ENCODE measurements at regions not wholly inside any gene's neighbourhood (a gene's known extent, or its start where the extent isn't known, plus 50 kb on each side); places are given as distances from the start of the nearest gene placed in this dataset.

DNA sequence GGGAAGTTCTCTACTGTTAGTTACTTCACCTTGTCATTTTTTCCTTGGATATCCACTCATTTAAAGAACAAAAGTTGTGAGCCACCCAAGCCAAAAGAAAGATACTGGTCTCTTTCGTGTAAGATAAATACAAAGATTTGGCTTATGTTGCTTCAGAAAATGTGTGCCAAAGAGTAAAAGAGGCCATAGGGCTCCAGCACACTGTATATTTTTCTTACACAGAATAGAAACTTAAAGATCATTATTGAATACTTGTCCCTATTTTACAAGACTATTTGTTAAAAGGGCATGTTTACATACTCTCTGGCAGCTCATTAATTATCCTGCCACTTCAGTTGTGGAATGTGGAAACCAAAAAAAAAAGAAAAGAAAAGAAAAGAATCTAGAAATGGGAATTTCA lies 284.2 kb upstream of the LRRC7 start:
- intact Hi-C loops (cut with DNase I) = no loop called here
- DNase-seq = no peak

DNA sequence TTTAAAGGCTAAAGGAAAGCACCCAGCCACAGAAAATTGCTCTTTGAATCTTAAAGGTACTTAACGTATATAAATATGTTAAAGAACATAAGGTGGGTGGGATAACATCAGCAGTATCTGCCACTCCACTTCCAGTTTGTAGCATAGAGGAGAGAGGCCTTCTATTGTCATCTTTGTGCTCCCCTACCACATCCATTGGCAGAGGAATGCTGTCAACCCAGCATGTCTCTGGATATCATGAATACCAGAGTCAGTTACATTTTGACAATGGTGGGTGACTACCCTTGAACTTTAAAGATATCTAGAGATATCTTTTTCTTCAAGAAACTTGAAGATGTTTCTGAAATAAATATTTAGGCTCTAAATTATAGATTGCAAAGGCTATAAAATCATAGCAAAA lies 283.2 kb upstream of the LRRC7 start:
- intact Hi-C loops (cut with DNase I) = no loop called here
- no peak for DNase-seq

DNA sequence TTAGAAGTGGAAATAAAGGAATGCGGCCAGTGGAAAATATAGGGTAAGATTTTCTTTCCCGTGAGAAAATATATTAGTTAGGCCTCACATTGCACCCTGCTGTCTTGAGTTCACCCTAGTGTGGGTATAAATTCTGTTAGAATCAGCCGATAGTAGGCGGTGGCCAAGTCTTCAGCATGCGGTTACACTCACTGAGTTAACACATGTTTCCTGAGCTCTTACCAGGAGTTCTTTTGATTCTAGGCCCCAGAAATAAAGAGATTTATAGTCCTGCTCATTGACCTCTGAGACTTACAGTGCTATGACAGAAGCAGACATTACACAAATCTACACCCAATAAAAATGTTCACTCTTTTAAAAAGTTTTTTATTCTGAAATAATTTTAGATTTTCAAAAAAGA lies 279.3 kb upstream of the LRRC7 start:
- intact Hi-C loops (cut with DNase I) = no loop called here
- DNase-seq = no peak

DNA sequence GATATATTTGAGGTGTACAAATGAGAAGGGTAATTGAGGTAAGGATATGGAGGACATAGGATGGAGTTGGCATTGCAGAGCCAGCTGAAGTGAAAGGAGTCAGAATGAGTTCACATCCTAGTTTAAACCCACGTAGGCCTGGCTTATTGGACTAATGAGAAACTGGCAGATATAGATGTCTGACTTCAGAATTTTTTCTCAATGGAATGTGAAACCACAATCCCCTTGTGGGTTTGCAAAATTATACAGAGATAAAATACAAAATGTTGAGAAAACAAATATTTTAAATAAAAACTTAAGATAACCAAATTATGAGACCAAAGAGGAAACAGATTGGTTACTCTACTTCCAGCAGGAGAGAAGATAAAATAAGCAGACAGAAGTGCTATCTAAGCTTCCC lies 277.4 kb upstream of the LRRC7 start:
- DNase-seq = no peak
- intact Hi-C loops (cut with DNase I) = no loop called here

DNA sequence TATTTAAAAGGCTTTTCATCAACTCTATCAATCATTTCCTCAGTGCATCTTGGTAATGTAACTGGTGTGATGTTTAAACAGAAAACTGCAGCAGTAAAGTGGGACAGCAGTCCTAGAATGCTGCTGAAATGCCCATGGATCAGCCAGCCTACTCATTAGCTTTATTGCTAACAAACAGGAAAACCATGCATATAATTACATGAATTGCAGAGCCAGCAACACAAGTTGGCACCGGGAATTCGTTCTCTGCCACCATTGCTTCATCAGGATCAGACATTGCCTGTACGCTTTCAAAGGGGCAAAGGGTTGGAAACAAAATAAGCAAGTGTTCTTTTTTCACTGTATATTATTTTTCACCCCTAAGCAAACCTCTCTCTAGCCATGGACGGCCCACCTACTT lies 276.2 kb upstream of the LRRC7 start:
- intact Hi-C loops (cut with DNase I) = no loop called here
- DNase-seq = no peak

DNA sequence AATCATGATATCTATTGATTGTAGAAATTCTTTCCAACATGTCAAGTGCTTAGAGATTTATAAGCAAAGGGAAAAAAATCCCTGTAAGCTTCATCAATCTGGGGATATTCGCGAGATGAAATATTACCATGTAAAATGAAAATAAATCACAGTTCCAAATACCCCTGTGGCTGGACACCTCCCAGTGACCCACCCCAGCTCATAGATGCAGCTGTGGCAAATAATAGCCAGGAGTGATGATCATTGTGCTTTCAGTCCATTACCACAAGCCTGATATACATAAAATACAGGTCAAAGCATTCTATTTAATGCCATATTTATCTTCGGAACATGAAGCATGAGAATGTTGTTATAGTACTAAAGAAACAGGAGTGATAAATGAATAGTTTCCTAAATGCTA lies 274.9 kb upstream of the LRRC7 start:
- intact Hi-C loops (cut with DNase I) = no loop called here
- DNase-seq = no peak

DNA sequence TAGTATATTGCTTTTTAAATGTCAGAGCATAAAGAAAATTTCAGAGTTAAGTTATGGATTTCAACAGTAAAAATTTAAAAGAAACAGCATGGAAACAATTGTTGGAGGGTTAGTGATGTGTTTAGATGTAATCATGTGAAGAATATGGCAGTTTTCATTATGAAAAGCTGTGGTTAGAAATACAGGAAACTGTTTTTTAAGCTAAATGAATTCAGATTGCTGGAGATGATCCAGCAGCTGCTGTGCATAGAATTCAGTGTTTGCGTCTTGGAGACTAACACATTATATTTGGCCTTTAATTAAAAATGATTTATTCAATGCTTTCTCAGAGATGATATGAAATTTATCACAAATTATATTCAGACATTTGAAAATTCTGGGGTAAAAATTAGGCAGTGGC lies 273.6 kb upstream of the LRRC7 start:
- intact Hi-C loops (cut with DNase I) = no loop called here
- DNase-seq = no peak

DNA sequence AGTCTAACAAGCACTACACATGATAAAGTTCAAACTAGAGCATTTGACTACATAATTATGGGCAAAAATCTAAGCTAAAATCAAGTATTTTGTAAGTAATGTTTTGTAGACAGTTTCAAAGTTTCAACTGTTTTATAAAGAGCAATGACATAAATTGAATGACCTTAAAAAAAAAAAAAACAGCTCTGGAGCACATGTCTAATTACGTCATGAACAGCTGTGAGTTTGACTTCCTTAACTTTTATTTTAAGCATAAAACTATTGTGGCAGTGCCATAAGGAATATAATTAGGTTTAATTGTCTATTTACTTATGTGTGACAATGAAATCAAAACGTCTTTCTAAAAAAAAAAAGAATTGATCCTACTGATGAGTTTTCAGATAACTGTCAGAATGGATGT lies 272.5 kb upstream of the LRRC7 start:
- intact Hi-C loops (cut with DNase I) = no loop called here
- DNase-seq = no peak

DNA sequence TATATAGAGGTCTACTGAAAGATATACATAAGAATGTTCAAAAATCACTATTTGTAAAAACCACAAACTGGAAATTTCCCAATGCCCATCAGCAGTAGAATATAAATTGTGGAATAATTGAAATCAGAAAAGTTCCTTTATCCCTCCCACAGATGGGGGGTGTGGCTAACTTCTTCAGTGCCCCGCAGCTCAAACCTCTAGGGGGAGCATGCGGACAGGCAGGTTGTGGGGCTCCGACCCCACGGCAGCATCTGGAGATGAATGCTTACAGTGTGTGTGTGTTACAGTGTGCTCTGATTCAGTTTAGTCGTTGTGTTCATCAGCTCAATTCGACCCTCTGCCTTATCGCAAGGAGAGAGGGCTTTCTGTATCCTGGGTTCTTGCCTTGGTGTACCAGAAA lies 262.1 kb upstream of the LRRC7 start:
- intact Hi-C loops (cut with DNase I) = no loop called here
- DNase-seq = peak in 1 of 10 donors; percentile 38

DNA sequence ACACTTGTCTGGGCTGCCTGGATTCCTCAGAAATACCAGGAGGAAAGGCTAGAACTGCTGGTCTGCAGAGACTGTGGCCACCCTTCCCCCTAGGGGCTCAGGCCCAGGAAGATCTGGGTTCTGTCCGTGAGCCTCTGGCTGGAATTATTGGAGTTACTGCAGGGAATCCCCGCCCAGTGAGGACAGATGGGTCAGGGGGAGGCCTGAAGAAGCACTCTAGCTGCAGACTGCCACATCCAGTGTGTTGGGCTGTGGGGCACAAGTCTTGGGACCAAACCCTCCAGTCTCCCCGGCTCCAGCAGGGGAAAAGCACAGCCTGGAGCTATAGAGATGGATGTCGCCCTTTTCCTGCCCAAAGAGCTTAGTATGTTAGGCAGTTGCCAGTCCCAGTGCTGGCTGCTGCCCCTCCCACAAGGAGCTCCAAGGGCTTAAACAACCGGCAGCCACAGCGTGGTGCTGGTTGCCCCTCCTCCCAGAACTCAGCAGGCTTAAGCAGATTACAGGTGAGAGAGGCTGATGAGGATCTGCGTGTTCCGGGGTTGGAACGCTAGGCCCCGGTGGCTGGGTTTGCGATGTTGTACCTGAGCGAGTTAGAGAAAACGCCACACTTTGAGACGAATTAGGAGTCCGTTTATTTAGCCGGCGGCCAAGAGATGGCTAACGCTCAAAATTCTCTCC lies 255.5 kb upstream of the LRRC7 start:
- peak in 1 of 10 donors; percentile 30 for DNase-seq
- intact Hi-C loops (cut with DNase I) = no loop called here

DNA sequence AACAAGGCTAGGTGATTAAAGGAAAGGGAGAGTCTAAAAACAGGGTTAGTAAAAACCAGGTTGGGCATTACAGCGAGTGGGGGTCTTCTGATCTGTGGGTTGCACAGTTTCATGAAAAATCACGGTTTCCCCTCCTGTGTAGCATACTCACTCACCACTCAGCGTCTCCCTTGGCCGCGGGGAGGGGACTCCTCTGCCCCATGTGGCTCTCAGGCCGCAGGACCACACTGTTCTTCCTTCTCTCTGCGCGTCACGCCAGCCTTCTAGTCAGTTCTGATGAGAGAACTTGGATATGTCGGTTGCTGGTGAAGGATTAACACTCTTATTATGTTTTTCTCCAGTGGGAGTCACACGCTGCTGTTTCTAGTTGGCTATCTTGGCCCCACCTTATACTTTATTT lies 254.6 kb upstream of the LRRC7 start:
- DNase-seq = no peak
- intact Hi-C loops (cut with DNase I) = no loop called here

DNA sequence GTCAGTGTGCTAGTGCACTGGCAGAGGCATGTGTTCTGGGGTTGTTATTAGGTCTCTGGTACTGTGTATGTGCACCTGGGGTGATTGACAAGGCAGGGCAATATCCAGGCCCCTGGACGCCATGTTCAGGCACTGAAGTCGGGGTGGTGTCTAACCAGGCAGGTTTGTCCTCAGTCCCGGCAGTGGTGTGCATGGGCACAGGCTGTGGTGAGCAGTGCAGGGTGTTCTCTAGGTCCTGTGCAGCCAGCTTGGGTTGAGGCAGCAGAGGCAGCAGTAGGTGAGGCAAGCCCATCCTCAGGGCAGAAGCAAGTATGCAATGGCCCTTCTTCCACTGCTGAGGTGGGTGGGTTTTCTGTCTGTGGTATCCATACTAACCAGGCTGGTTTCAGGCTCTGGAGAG lies 252.3 kb upstream of the LRRC7 start:
- no peak for DNase-seq
- intact Hi-C loops (cut with DNase I) = no loop called here

DNA sequence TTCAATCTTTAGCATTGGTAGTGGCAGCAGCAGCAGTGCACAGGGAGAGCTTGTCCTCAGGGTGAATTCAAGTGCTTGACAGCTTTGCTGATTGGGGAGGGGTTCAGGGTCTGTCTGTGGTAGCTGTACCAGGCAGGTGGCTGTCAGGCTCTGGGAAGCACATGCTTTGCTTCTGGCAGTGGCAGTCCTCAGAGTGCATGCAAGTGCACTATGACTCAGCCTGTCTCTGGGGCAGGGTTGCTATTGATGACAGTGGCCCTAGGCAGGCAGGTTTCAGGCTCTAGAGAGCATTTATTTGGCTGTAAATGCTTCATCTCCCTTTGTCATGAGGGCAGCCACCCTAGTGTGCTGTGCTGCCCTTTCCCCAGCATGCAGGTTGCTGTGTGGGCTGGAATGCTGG lies 251.9 kb upstream of the LRRC7 start:
- no peak for DNase-seq
- intact Hi-C loops (cut with DNase I) = no loop called here

DNA sequence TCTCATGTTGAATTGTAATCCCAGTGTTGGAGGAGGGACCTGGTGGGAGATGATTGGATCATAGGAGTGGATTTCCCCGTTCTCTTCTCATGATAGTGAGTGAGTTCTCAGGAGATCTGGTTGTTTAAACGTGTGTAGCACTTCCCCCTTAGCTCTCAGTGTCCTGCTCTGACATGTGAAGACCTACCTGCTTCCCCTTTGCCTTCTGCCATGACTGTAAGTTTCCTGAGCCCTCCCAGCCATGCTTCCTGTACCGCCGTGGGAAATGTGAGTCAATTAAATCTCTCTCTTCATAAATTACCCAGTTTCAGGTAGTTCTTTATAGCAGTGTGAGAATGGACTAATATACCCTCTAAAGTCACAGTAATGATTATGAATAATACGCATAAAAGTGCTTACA lies 248.4 kb upstream of the LRRC7 start:
- intact Hi-C loops (cut with DNase I) = no loop called here
- no peak for DNase-seq

DNA sequence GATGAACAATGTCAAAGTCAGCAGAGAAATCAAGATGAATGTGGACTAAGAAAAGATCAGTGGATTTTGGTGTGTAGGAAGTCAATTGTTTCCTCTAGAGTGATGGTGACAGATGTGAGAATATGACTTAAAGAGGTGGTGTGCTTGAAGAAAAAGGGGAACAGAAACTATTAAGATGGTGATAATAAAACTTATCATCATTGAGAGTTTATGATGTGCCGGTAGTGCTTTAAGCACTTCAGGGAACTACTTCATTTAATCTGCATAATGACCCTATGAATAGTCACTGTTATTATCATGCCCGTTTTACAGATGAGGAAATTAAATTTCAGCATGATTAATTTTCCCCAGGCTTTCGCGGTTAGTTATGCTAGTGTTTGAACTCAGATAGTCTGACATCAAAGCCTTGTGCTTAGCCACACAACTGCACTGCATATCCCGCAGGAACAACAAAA lies 246.9 kb upstream of the LRRC7 start:
- intact Hi-C loops (cut with DNase I) = no loop called here
- no peak for DNase-seq

DNA sequence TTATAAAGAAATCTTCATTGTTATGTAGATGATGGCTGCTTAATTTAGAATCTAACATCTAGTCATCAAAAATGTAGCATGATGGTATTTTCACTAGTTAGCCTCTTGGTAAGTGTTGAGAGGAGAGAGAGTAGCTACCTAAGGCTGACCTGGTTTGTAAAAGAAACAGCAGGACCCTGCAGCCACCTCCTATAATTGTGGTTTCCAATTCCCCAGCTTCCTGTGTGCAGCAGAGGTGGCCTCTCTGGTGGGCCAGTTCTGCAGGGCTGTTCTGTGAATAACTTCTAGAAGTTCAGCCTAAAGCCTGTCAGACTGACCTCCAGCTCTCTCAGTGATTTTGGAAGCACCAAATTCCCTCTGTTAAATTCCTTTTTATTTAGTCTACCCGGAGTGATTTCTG lies 246.4 kb upstream of the LRRC7 start:
- intact Hi-C loops (cut with DNase I) = no loop called here
- DNase-seq = no peak

DNA sequence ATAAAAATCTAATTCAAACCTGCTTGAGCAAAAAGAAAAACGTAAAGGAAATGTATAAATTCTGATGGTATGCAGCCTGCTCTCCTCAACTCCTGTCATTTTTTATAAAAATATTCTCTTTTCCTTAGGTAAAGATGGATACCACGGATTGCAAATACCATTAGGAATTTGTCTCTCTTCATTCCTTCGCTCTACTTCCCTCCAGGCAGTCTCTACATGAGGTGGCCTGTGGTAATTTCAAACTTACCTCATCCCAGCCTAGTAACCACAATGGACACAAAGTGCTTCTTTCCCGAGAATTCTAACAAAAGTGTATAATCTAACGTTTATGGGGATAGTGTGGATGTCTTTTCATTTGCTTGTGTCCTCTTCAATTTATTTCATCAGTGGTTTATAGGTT lies 239.5 kb upstream of the LRRC7 start:
- intact Hi-C loops (cut with DNase I) = no loop called here
- DNase-seq = no peak

DNA sequence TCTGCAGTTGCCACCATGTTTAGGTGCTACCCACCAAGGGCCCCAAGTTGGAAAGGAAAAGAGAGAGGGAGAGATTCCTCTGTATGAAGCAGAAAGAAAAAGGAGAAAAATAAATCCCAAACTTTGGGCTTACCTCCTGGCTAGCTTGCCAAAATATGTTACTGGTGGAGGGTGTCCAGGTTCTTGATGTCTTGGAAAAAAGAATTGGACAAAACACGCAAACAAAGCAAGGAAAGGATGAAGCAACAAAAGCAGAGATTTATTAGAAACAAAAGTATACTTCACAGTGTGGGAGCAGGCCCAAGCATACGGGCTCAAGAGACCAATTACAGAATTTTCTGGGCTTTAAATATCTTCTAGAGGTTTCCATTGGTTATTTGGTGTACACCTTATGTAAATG lies 204.5 kb upstream of the LRRC7 start:
- intact Hi-C loops (cut with DNase I) = no loop called here
- DNase-seq = no peak

DNA sequence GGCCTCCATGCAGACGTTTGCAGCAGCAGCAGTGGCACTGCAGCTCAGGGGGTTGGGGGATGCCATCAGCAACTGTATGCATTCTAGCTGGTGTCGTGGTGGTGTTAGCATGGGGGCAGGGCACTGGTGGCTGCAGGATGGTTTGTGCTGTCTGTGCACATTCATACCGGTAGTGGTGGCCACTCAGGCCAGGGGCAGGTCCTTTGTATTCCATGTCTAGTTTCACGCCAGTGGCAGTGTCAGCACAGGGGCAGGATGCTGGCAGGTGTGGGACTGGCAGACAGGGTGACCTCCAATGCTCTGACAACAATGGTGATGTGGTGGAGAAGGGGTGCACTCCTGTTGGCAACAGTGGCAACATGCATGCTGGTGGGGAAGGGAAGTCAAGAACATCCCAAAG lies 194.2 kb upstream of the LRRC7 start:
- intact Hi-C loops (cut with DNase I) = no loop called here
- peak in 1 of 10 donors; percentile 72 for DNase-seq

DNA sequence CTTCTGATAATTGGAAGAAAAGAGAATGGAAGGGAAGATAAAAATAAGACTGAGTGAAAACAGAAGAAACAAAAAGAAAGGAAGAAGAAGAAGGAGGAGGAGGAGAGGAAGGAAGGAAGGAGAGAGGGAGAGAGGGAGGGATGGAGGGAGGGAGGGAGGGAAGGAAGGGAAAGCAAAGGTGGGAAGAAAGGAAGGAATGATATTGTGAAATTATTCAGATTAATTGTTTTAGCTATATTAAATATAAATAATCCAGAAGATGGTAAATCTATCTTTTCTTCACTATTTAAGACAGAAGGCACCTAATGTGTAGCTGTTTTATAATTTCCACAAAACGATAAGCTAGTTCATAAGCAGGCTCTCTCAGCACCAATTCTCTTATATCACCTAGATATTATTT lies 191.3 kb upstream of the LRRC7 start:
- DNase-seq = no peak
- intact Hi-C loops (cut with DNase I) = no loop called here

DNA sequence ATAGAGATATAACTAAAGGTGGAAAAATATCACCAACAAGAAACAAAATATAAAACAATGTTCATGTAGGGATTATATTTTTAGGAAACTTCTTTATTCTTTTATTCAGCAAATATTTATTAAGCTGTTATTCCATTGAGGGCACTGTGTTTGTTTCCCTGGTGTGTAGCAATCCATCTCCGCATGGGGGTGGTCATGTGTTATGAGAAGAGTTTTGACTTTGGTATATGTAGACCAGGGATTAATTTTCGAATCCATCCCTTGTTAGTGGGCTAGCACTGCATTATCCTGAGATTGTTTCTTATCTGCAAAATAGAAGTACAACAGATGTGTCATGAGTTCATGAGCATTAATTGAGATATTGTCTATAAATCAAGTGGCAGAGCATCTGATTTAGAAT lies 190.2 kb upstream of the LRRC7 start:
- intact Hi-C loops (cut with DNase I) = no loop called here
- DNase-seq = no peak

DNA sequence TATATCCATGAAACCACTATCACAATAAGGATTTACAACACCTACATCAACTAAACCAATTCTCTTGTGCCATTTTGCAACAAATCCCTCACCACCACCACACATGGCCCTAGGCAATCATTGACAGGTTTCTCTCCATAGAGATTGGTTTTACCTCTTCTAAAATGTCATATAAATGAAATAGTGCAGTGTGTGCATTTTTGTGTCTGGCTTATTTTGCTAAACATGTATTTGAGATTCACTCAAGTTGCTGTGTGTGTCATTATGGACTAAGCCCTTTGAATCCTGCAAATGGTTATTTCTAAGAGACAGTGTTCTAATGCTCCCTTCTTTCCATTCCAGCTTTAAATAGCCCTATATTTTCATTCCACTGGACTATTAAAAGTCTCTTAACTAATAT lies 179.7 kb upstream of the LRRC7 start:
- DNase-seq = no peak
- intact Hi-C loops (cut with DNase I) = no loop called here

DNA sequence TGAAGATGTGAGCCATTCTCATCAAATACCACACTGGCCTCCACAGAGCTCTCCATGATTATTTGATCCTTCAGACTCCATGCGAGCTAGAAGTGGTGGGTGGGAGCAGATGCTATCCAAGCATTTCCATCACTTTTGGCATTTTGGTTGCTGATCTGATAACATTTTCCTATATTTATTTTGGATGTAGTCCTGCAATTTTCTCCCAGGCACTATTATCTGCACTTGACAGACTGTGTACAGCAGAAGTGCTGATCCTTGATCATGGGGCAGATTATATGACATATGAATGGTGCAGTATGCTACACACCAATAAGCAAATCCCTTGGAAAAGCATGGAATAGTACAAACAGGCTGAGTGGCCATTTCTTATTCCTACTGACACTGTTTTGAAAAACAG lies 167.6 kb upstream of the LRRC7 start:
- intact Hi-C loops (cut with DNase I) = no loop called here
- DNase-seq = no peak
